GM19324 (cell line): ENCODE measurements at regions not wholly inside any gene's neighbourhood (a gene's known extent, or its start where the extent isn't known, plus 50 kb on each side); places are given as distances from the start of the nearest gene placed in this dataset.

Source experiments
- ATAC-seq: cut with Tn5 transposase; IDR thresholded peaks from one replicate; pipeline ENCODE4 v1.9.1; 2021; ENCODE audit warnings: mild to moderate bottlenecking, moderate library complexity; ENCODE audit not compliant: unreplicated experiment, low FRiP score

DNA sequence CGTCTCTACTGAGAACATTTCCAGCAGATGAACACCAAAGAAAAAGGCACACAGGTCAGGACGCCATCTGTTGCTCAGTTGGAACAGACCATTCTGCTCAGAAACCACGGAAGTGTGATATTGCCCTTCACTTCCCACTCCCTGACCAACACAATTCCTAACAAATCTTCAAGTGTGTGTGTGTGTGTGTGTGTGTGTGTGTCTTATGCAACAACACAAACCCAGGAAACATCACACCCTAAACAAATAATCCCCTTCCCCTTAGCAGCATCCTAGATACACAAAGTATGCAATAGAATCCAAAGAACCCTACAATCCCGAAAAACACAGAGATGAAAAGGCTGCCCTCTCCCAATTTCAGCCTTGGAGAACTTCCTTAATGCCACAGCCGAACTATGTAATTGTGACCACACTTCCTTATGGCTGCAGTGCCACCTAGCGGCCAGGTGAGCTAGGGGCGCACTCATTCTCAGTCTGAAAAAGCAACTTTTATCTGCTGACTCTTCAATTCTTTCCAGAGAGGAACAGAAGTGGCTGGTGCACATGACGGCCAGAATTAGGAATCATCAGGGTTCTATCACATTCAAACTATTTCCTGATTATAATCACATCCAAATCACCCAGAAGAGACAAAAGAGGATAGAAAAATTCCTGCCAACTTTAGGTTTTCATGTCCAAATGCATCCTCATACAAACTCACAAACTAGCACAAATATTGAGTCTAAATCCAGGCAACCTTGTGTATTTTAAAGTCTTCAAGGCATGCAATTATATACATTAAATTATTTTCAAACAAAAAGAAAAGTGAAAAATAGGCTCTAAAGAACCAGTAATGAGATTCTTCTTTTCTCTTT, 164.9 kb downstream of the DHX15 start:
- ATAC-seq = peak; percentile 68

DNA sequence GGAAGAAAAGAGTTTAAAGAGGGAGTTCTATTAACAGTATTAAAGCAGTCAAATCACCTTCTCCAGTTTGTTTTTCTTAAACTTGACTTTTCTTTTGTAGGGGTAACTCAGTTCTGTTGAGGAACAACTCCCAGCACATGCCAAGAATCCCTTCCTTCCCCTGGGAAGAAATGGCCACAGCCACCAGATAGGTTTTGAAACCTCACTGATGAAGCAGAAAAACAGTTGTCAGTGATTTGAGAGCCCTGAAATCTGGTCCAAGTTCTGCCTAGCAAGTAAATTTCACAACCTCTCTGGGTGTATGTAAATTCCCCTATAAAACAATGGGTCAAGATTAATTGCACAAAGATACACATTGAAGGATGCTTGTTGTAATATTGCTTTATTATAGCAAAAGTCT, 167.1 kb downstream of the DHX15 start:
- no peak for ATAC-seq

DNA sequence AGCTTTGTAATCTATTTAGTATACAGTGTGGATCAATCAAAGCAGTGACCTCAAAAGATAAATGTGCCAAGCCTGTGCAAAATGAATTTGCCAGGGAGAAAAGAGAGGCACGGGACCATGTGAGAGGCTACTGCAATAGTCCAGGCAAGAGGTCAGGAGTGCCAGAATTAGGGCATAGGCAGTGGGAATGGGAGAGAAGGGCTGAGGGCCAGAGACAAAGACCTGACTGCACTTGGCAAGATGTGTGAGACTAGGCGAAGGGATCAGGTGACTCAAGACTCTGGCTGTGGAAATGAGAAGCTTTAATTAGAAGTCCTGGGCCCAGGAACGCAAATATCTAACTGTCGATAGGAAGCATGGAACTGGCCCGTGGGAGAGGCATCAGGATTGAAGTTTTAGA, 168.1 kb downstream of the DHX15 start:
- no peak for ATAC-seq

DNA sequence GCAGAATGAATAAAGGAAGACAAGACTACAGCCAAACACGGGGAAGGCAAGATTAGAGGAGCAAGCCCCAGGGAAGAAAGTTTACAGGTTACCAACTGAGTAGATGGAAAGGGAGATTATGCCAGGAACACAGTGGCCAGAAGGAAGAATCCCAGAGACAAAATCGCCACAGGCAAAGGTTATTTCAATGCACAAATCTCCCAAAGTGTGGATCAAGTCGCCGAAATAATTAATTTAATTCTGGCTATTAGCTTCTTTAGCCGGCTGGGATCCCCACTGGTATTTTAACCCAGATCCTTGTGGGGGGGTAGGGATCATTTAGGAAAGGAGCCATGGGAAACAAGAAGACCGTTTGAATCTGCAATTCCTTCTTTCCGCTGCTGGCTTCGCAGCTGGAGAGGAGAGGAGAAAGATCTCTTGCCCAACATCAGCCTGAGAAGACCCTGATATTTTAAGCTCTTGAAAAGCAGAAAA, 171.0 kb downstream of the DHX15 start:
- ATAC-seq = no peak

DNA sequence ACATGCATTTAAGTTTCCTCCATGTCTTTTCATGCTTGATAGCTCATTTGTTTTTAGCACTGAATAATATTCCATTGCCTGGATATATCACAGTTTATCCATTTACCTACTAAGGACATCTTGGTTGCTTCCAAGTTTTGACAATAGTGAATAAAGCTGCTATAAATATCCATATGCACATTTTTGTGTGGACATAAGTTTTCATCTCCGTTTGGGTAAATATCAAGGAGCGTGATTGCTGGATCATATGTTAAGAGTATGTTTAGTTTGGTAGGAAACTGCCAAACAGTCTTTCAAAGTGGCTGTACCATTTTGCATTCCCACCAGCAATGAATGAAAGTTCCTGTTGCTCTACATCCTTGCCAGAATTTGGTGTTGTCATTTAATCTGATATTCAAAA, 172.5 kb downstream of the DHX15 start:
- ATAC-seq = no peak

DNA sequence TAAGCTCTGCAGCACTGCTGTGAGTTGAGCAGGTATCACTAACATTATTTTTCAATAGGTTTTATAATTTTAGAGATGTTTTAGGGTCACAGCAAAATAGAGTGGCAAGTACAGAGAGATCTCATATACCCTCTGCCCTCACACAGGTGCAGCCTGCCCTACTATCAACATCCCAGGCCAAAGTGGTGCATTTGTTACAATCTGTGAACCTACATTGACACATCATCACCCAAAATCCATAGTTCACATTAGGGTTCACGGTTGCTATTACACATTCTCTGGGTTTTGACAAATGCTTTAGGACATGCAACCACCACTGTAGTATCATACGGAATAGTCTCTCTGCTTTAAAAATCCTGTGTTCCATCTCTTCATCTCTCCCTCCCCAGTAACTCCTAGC, 173.1 kb downstream of the DHX15 start:
- ATAC-seq = no peak

DNA sequence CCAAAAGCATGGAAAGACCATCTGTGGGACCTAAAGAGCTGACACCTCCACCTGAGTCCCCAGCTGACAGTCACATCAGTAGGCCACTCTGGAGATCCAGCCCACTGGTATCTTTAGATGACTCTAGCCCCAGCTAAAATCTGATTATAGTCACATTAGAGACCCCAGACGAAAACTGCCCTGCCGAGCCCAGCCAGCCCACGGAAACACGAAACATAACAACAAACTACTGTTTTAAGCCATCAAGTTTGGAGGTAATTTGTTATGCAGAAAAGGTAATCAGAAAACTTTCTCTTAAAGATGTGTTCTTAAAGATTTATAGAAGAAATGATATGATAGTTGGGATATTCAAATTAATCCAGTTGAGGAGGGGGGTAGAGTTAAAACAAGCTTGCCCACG, 175.7 kb downstream of the DHX15 start:
- ATAC-seq = no peak

DNA sequence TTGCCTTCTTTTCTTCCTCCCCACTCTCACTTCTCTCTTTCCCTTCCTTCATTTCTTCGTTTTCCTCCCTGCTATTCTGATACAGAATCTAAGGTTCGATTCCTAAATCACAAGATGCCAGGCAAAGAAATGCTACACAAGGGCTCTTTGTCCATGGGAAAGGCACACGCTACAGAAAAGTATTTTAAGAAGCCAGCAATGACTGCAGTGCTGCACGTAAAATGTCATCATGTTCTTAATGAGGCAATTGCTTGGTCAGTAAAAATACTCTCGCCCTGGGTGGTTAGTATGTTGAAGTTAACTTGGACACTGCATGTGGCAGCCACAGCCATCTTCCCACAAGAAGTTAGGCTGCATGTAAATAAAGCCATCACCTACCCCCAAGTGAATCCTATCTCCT, 178.4 kb downstream of the DHX15 start:
- ATAC-seq = no peak

DNA sequence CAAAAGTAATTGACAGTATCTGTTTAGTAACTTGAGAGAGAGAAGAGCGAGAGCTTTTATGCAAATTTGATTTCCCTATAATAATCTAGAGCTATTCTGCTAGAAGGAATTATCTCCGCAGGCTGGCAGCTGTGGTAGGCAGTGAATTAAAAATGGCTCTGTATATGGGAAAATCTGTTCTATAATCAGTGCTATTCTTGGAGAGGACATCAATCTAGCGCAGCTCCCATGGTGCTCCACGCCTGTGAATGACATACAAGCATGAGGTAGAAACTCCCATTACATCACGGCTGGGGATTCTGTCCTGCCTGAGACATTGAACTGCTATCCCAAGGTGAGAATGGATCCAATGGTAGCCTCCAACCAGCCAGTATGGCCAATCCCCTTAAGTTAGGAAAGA, 179.0 kb downstream of the DHX15 start:
- no peak for ATAC-seq

DNA sequence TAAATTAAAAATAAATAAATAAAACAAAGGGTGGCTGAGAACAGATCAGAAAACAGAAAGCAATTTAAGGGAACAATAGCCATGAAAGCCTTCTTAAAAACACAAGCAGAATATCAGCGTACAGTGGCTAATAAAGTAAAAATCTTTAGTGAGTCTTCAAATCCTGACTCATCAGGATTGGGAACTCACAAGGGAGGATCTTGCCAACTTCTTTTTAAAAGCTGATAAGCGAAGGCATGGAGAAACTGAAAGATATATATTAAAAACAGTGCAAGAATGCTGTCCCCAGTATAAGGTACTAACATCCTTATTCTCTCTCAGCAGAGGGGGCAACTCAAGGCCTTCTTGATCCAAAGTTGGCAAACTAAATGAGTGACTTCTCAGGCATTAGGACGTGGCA, 180.1 kb downstream of the DHX15 start:
- ATAC-seq = no peak

DNA sequence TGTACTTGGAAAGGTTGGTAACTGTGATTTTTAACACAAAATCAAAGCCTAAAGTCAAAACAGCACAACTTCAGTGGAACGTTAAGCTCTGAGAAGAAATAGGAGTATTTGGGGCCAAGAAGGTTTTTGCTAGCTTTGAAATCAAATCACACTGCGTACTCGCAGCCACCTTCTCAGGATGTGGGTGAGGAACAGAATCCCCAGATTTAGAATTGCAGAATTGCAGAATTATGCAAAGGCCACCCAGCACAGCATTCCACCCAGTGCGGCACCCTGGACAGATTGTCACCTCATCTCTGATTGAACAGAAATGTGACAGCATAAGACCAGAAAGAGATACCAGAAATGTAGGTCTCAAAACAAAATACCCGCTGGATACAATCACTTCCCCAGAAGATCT, 181.1 kb downstream of the DHX15 start:
- ATAC-seq = no peak

DNA sequence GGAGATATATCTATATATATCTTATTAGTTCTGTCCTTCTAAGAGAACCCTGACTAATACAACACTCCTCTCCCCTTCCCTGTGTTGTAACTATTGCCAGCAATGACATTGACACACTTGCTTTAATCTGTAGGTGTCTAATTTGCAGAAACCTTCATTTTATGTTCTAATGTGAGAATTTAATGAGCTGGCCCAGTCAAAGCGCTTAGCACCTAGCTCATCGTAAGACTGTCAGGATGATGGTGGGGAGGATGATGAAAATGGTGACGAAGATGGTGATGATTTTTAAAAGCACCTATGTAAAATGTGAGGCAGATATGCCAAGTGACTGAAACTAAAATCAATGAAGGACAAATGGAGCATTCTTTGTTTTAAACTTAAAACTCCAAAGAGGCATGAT, 183.8 kb downstream of the DHX15 start:
- ATAC-seq = no peak

DNA sequence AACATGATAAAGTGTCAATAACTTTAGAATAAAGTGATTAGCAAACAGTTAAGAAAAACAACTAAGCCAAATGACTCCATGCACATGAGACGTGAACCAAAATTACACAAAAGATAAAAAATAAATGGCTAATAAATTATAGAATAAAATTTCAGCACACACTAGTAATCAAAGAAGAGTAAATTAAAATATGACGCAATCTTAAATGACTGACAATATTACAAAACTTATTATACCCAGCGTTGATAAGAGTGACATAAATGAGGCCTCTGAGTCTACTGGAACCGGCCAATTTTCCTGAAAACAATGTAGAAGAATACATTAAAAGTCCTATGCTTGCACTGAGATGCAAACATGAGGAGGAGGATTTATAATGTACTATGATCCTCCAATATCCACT, 187.4 kb downstream of the DHX15 start:
- no peak for ATAC-seq

DNA sequence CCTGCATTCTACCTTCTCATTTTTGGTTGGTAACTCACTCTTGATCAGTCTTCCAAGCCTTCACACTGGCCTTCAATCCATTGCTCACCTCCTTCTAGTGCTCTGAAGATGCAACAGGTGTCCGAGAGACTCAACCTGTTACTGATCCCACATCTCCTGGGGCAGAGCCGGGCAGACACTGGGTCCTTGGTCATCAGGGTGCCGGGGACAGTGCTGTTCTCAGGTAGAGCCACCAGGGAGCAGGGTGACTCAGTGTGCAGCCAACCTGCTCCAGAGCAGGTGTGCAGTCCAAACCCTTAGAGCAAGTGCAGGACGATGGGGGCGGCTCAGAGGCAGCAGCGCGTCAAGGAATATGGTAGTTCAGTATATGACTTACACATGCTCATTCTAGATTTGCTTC, 188.4 kb downstream of the DHX15 start:
- ATAC-seq = no peak

DNA sequence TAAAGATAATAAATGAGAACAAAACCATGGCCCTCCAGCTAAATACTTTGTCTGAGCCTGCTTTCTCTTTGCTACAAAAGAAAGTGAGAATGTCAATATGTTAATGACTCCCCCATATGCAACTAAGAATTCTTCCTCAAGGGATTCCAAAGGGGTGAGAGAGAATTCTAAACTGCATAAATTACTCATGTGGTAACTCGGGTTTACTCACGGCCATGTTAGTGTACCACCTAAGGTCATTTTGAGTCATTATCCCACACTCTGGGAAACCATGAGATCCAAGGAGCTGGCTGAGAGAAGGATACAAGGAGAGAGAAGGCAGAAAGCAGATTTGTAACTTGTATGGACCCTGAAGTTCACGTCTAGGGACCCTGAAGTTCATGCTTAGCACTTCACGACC, 190.3 kb downstream of the DHX15 start:
- no peak for ATAC-seq

DNA sequence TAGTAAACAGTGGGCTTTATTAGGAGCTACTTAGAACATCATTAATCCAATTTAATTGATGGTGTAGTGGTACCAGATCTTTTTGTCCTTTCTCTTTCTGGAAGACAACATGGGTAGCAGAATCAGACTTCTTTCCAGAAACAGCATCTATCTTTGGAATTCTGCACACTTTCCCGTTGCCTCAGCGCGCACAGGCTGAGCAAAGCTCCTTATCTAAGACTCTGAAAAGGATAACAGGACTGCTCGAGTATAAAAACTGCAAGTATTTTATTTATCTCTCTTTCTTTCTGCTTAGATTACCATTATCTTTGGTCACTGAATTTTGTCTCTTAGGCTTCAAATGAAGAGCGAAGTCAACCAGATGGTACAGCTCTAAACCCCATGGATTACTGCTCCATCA, 191.7 kb downstream of the DHX15 start:
- ATAC-seq = no peak

DNA sequence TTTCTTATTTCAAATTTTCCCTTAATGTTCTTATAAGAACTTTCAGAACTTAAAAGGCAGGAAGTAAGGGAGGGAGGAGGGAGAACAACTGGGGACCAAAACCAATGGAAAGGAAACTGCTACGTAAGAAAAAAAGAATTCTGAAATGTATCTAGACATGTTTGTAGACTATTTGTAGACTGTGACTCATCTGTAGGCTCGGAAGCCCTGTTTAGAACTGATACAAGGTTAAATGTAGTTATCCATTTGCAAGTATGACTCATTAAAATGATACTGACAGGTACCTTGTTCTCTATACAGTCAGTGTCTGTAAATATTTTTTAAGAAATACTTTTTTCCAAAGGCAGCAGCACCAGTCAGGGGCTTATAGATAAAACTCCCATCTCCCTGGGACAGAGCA, 202.0 kb downstream of the DHX15 start:
- ATAC-seq = peak; percentile 66

DNA sequence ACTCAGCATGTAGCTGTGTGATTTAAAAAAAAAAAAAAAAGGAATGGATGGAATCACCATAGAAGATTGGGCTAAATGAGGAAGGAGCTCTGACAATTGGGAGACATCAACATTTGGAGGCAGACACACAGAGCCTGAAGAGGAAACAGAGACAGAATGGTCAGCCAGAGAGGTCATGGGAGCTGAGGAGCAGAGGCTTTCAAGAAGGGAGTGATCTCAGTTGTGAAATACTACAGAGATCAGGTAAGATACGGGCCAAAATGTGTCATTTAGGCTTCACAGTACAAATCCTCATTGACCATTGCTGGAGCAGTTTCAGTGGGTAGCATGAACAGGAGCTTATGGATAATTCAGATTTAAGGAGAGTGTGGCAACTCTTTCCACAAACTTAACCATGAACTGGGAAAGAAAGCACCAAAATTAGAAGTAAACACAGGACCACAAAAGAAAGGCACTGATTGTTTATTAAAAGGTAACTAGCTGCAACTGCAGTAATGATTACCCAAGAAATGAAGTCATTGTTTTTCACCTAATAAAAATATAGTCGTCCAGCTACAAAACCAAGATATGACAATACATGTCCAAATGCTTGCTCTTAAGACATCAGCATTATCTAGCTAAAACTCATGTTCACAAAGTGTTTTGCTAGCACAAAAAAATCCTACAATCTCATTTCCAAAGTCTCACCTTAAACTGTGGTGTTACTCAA, 203.2 kb downstream of the DHX15 start:
- ATAC-seq = no peak

DNA sequence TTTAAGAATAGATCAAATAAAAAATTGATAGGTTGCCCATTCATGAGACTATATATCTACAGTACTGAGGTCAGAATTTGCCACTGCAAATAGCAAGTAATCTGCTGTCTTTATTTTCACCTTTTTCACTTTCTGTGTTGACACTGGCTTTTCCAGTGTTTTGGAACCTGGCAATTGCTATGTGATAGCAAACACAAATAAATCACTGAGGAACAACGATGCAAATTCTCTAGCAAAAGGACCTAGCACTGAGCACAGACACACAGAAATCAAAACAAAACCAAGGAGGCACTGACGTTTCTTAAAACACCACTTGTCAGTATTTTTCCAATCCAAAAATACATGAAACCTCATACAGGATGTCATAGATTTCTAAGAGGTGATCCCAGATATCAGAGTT, 210.7 kb downstream of the DHX15 start:
- ATAC-seq = no peak

DNA sequence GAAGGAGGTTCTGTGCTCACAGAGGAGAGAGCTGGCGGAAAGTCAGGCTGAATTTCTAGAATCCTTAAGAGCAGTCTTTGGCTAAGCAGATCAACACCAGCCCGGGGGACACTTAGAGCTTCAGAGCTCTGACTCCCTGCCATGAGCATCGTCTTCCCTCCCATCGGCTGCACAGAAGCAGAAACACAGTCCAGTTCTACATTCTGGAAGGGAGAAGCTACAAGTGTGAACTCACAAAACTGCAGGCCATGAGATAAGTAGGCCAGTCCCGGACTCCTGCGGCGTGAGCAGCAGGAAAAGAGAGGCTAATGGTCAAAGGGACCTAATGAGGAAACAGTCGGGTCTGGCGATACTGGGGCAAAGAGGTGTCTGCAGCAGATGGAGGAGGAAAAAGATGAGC, 211.5 kb downstream of the DHX15 start:
- ATAC-seq = no peak

DNA sequence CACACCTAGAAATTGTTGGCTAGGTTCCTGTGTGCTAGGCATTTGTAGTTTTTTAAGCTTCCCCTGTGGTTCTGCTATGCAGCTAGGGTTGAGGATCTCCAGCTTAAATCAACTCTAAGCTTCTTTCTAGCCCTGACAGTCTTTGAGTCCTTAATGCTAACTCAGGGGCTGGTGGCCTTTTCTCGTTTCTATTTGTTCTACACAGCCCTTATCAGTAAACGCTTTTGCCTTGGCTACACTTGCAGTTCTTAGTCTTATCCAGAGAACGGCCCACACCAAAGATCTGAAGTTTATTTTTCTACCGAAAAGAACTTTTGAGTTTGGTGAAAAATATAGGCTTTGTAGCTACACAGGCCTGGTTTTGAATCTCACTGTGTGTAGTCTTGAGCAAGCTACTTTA, 212.0 kb downstream of the DHX15 start:
- ATAC-seq = no peak

DNA sequence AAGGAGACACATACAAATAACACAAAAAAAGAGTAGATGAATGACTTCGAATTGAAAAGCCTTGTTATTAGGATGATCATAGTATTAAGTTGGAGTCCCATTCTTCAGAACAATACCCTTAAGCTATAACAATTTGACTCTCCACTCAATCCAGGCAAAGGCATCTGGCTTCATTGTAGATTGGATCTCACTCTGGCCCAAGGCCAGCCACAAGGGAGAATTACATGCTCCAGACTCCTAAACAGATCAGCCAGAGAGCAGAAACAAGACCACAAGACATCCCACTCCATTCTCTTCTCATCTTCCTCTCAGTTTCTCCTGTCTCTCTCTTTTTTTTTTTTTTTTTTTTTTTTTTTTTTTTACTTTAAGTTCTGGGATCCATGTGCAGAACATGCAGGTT, 213.9 kb downstream of the DHX15 start:
- ATAC-seq = no peak
